Thyroid gland (tissue), 4 donors: ENCODE measurements at regions not wholly inside any gene's neighbourhood (a gene's known extent, or its start where the extent isn't known, plus 50 kb on each side); places are given as distances from the start of the nearest gene placed in this dataset.

Experiments
- DNase-seq, 2 donors: peaks; one replicate each; pipeline ENCODE4 v3.0.0-alpha.2; 2019
- H3K27ac ChIP-seq, 3 donors: fragments of 200-600 bp; sonication (generic); 1 replicate in 2 of 3; 2 replicates in 1 of 3; pipeline ENCODE4 v1.5.1; 2016 to 2019; ENCODE audit warnings: mild to moderate bottlenecking in 1 of 3, moderate library complexity in 1 of 3
- H3K27me3 ChIP-seq: fragments of 200-600 bp; sonication (generic); one replicate; pipeline ENCODE4 v1.5.1; 2019
- H3K36me3 ChIP-seq, 2 donors: fragments of 200-600 bp; sonication (generic); one replicate each; pipeline ENCODE4 v1.5.1; 2016 to 2019
- H3K4me1 ChIP-seq, 2 donors: fragments of 200-600 bp; sonication (generic); one replicate each; pipeline ENCODE4 v1.5.1; 2017 to 2019
- H3K4me3 ChIP-seq, 3 donors: fragments of 200-600 bp; sonication (generic); replicated peaks in 1 of 3; 1 replicate in 2 of 3; 2 replicates in 1 of 3; pipeline ENCODE4 v1.5.1; 2016; ENCODE audit warnings: mild to moderate bottlenecking in 1 of 3
- H3K9me3 ChIP-seq: fragments of 200-600 bp; sonication (generic); one replicate; pipeline ENCODE4 v1.5.1; 2017
- CTCF ChIP-seq, 6 experiments: fragments of 200-600 bp in 3 of 6; fragments of 450-650 bp in 3 of 6; sonication (generic) in 3 of 6; IDR thresholded peaks; one replicate each; pipeline ENCODE4 v1.5.1; 2016 to 2019; ENCODE audit warnings: antibody characterized with exemption in 6 of 6, mild to moderate bottlenecking in 2 of 6, inconsistent platforms in 1 of 6, moderate library complexity in 1 of 6
- POLR2A ChIP-seq, 2 donors: fragments of 450-650 bp; IDR thresholded peaks; one replicate each; pipeline ENCODE4 v1.6.1; 2017; ENCODE audit warnings: antibody characterized with exemption in 2 of 2, mild to moderate bottlenecking in 2 of 2, moderate library complexity in 1 of 2
- WGBS, 2 donors: methylation state at CpG; one replicate each; pipeline ENCODE4 v1.1.5; 2017; 5-methylcytosine and 5-hydroxymethylcytosine counted together
- intact Hi-C: fragments of 100-400 bp; cut with DNase I; formaldehyde crosslinking; loops from one replicate; pipeline ENCODE4 v1.15.1; 2023

- Histone ChIP-seq H3K4me3 (no peak overlapping the region), H3K27me3 (no peaks in the 10 kb centered on the region), H3K36me3 (no peaks in the 10 kb centered on the region), H3K9me3 (no peaks in the 10 kb centered on the region), H3K4me1 (no peaks in the 10 kb centered on the region), H3K27ac (no peak overlapping the region)
- intact Hi-C loops, result no loop called here
- 59 to 68% methylated on average over 9 of the region's 9 CpGs for WGBS, 2 donors
- DNase-seq, result no peak
- TF ChIP-seq CTCF (IDR thresholded peaks at IDR 0.05) (no peak), POLR2A (IDR thresholded peaks at IDR 0.05) (no peak)
Observed at GRCh38 chr5:175115831-175116230, 328.2 kb downstream of the DRD1 start.

GRCh38 chr5:175113947-175114346 lies 330.0 kb downstream of the DRD1 start:
- Histone ChIP-seq H3K9me3 (no peaks in the 10 kb centered on the region), H3K27ac (no peak overlapping the region), H3K36me3 (no peaks in the 10 kb centered on the region), H3K4me3 (no peak overlapping the region), H3K4me1 (no peaks in the 10 kb centered on the region), H3K27me3 (no peaks in the 10 kb centered on the region)
- TF ChIP-seq CTCF (IDR thresholded peaks at IDR 0.05) (no peak), POLR2A (IDR thresholded peaks at IDR 0.05) (no peak)
- DNase-seq, result no peak
- intact Hi-C loops, result no loop called here
- 51 to 64% methylated on average over 2 of the region's 2 CpGs for WGBS, 2 donors

GRCh38 chr5:175109058-175109755 lies 334.8 kb downstream of the DRD1 start:
- H3K27me3 ChIP-seq, result no peaks in the 10 kb centered on the region
- no peak overlapping the region for H3K27ac ChIP-seq
- no peaks in the 10 kb centered on the region for H3K4me1 ChIP-seq
- H3K36me3 ChIP-seq, result no peaks in the 10 kb centered on the region
- H3K9me3 ChIP-seq, result no peaks in the 10 kb centered on the region
- intact Hi-C loops, result no loop called here
- 88 to 90% methylated on average over 4 of the region's 4 CpGs for WGBS, 2 donors
- TF ChIP-seq CTCF (IDR thresholded peaks at IDR 0.05) (no peak), POLR2A (IDR thresholded peaks at IDR 0.05) (no peak)
- no peak overlapping the region for H3K4me3 ChIP-seq
- no peak for DNase-seq

- TF ChIP-seq POLR2A (IDR thresholded peaks at IDR 0.05), result no peak
- Histone ChIP-seq H3K4me3 (no peak overlapping the region), H3K27ac (no peak overlapping the region), H3K4me1 (no peaks in the 10 kb centered on the region), H3K9me3 (no peaks in the 10 kb centered on the region), H3K36me3 (no peaks in the 10 kb centered on the region), H3K27me3 (no peaks in the 10 kb centered on the region)
- DNase-seq, result no peak
- intact Hi-C loops, result no loop called here
- 73 to 84% methylated on average over 5 of the region's 5 CpGs for WGBS, 2 donors
Observed at GRCh38 chr5:175107865-175108264, 336.1 kb downstream of the DRD1 start.

GRCh38 chr5:175107028-175107588 lies 336.9 kb downstream of the DRD1 start:
- H3K9me3 ChIP-seq, result no peaks in the 10 kb centered on the region
- DNase-seq, result no peak
- TF ChIP-seq CTCF (IDR thresholded peaks at IDR 0.05) (no peak), POLR2A (IDR thresholded peaks at IDR 0.05) (no peak)
- WGBS, 2 donors, result 85 to 93% methylated on average over 1 of the region's 1 CpG
- H3K27ac ChIP-seq, result no peak overlapping the region
- no peaks in the 10 kb centered on the region for H3K27me3 ChIP-seq
- no peaks in the 10 kb centered on the region for H3K36me3 ChIP-seq
- no peaks in the 10 kb centered on the region for H3K4me1 ChIP-seq
- intact Hi-C loops, result no loop called here
- no peak overlapping the region for H3K4me3 ChIP-seq
